GM18520 (cell line): ENCODE measurements at regions not wholly inside any gene's neighbourhood (a gene's known extent, or its start where the extent isn't known, plus 50 kb on each side); places are given as distances from the start of the nearest gene placed in this dataset.
"Not testable (repeated sequence)": the region's sequence is repeated elsewhere in the genome, so short reads cannot be mapped to it uniquely, and the experiment has no call there.

ENCODE experiments used
- ATAC-seq: cut with Tn5 transposase; IDR thresholded peaks from one replicate; pipeline ENCODE4 v1.9.1; 2021; ENCODE audit not compliant: unreplicated experiment

DNA sequence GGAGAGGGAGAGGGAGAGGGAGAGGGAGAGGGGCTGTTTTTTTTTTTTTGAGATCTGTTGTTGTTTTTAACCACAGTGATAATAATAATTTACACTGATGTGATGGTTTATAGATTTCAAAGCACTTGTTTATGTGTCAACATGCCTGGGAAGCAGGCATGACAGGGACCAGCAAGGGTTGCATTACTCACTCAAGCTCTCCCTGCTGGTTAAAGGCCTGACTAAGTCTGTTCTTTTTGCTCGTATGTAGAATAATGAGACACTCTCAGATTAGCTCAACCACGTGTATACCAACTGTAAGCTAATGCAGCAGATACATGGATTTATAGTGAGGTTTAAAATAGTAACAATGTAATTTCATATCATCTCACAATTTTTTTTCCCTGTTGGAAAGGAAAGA, 134.6 kb upstream of the BOD1L1 start:
- no peak for ATAC-seq

DNA sequence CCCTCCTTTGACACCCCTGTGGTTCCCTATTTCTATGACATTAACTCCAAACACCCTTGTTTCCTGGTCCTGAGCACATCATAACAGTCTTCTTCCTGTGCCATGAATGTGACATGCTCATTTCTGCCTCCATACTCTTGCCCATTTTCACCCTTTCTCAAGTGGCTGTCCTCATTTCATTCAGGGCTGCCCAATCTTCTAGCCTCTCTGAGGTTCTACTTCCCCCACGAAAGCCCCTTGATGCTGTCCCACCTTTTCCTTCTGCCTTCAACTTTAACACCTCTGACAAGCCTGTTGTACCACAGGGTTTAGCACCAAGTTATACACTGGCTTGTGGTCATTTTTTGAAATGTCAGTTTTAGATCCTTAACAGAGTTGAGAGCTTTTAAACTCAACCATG, 136.2 kb upstream of the BOD1L1 start:
- ATAC-seq, result no peak

DNA sequence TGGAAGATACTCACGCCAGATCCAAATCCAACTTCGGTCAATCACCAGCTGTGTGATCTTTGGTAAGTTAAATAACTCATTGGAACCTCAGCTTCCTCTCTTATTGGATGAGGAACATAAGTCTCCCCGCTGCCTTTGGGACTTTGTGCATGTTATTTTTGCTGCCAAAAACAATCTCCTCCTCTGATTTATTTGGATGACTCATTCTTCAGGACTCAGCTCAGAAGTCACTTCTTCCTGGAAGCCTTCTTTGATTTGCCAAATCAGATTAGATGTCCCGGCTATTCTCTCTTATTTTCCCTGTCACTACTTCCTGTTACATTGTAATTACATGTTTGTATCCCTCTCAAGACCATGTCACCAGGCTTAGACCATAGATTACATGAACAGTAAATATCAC, 138.0 kb upstream of the BOD1L1 start:
- no peak for ATAC-seq

DNA sequence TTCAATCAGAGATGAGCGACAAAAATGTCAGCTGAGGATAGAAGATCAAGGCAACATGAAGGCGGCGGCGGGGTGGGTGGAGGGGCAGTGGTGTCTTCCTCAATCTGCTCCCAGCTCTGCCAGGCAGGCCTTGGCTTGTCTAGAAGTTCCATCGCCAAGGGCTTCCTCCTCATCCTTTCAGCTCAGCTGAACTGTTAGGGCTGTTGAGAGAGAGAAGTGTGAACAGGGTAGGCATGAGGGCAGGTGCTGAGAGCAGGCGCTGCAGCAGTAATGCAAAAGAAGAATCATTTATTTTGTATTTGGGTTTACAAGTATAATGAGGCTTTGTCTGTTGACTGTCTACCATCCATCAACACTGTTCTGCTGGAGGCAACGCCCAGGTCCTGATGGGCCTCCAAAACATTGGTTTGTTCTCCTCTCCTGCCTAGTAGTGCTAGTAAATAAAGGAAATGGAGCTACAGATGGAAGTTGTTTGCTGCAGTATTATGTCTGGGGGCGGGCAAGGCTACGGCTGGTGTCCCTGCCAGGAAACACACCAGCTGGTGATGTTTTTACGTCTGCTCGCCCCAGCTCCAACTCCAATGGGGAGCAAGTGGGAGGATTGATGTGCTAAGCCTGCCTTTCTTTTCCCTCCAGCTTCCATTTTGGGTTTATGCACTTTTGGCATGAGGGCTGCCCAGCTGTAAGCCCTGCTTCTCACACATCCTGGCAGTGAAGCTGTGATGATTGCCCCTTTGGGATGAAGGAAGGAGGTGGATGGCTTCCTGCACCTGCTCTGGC, 139.4 kb upstream of the BOD1L1 start:
- no peak for ATAC-seq

DNA sequence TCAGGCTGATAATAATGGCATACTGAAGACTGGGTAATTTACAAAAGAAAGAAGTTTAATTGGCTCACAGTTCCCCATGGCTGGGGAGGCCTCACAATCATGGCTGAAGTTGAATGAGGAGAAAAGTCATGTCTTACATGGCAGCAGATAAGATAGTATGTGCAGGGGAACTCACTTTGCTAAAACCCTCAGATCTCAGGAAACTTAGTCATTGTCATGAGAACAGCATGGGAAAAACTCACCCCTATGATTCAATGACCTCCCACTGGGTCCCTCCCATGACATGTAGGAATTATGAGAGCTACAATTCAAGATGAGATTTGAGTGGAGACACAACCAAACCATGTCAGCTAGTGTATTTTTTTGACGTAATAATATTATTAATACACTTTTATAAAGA, 149.8 kb upstream of the BOD1L1 start:
- ATAC-seq, result no peak

DNA sequence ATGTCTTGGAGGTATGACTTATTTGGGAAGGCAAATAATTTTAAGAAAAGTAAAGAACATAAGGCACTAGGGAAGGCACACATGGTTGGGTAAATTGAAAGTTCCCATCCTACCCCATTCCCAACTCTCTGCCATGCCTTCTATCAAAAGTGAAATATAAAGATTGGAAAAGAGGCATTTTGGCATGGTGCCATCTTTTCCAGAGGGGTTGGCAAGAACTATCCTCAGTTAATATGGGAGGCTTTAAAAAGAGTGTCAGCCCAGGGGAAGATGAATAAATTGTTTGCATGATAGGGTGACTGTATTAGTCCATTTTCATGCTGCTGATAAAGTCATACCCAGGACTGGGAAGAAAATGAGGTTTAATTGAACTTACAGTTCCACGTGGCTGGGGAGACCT, 150.8 kb upstream of the BOD1L1 start:
- no peak for ATAC-seq

DNA sequence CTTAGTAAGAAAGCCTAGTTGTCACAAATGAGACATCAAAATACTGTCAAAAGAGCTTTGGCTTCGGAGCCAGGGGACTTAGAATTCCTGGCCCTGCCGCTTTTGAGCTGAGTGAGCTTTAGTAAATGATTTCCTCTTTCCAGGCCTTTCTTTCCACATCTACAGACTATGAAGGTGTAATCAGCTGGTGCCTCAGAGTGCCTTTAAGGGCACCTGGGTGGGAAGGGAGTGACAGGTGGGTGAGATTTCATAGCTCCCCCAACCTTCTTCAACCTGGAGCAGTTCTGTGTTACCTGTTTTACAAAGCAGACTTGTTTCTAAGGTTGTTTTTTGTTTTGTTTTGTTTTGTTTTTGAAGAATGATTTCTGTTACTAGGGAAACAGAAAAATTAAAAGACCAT, 154.7 kb upstream of the BOD1L1 start:
- no peak for ATAC-seq

DNA sequence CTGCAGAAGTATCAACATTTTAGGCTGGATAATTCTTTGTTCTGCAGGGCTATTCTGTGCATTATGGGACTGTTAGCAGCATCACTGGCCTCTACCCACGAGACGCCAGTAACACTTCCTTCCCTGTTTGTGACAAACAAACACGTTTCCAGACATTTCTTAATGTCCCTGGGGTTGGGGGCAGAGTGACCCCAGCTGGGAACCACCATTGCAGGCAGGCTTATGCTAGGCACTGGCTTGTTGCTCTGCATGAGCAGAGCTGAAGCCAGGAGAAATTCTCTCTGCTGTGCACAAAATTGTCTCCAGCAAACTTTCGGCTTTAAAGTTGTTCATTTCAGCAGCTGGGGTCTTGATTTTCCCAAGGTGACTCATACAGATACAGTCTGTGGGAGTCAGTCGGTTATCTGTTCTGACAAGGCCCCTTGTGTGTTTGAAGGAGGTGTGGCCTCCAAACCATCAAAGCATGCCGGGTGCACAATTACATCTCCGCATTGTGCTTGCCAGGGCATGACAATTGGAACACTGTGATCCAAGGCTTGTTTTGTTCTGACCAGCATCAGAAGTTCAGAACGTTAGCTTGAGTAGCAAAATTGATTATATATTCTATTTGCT, 156.4 kb upstream of the BOD1L1 start:
- no peak for ATAC-seq

DNA sequence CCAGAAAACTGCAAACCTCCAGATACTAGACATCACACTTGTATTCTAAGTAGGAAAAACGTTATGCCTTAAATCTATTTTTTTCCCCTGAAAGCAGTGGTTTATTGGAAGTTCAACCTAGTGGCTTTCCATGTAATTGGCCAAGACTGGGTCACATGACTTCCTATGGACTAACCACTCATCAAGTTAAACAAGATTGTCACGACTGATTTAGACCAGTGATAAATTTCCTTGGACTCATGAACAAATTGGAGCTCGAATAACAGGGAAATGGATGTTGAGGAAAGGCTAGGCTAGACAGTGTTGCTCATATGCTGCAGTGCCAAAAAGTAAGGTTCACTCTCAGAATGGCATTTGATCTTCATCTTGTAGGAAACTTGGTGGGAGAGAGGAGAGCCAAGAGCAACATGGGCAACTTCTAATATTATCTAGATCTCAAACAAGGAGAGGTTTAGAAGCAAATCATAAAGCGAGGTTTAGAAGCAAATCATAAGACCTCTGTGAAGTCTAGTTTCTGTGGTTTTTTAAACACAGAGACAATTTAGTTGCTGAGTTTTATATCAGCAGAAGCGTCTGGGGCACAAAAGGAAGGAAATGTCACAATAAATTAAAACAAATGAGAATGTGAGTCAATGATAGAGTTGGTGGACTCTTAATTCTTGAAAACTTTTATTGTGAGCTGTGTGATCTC, 165.6 kb upstream of the BOD1L1 start:
- ATAC-seq, result no peak

DNA sequence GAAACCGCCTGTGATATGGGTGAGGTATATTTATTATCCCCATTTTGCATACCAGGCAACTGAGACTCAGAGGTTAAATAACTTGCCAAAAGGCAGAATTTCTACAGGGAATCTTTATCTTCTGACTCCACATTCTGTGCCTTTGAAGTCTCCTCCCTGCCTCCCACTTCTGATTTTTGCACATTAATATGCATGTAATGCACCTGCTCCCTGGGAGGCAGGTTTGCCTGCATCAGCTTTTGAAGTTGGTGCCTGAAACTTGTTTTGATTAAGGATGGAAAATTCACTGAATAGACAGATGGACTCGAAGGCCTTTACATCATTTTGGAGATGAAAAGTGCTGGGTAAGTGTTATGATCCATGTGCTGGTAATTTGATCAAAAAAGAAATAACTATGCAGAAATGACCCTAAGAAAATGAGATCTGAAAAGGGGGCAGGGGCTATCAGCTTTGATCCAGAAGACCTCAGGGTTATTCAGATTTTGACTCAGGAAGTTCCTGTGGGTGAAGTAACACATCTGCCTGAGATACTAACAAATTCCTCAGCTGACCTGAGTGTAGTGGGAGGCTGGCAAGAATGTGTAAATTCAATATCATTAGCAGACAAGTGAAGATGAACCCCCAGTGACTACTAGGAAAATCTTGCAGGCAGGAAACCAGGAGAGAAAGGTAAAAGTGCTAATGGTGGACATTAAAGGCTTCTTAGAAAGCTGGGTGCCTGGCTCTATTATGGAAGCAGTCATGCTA, 167.5 kb upstream of the BOD1L1 start:
- ATAC-seq, result no peak

DNA sequence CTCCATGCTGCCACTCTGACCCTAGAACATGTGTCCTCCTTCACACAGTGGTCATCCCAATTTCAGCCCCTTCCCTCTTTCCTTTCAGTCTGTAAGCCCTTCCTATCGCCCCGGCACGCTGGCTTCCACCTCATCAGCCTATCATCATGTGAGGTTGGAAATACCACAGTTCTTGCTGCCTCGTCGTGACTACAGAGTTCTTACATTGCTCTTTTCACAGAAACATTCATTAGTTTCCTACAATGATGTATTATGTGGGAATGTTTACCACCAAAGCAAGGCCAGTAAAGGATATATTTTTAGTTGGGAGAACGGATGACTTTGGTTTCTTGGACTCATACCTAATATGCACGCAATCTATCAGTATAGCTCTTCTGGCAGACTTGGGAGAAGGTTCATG, 169.5 kb upstream of the BOD1L1 start:
- no peak for ATAC-seq

DNA sequence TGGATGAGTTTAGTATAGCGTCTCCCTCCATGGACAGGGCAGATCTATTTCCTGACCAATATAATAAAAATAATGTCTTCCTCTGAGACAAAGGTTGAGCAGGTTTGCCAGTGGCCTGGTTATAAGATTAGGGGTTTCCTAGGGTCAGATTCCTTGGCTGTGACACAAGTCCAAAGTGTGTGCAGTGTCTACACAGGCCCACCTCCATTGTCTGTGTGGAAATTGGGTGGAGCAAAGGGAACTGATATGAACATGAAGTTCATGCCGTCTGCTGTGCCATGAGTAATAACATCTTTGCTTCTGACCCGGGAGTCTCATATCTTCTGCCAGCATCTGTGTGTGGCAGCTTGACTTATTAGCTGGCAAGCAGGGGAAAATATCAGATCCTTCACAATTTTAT, 187.7 kb upstream of the BOD1L1 start:
- no peak for ATAC-seq

DNA sequence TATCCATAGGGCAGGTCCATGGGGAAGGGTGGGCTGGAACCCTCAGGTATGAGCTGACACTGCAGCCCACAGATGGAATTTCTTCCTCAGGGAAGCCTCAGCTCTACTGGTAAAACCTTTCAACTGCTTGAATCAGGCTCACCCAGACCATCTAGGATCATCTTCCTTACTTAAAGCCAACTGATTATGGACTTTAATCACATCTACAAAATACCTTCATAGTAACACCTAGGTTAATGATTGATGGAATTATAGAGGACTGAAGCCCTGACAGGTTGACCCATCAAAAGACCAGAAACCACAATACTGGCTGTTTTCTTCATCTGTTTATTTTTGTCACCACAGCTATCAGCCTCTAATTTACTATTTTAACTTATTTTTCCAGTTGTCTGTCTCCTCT, 188.9 kb upstream of the BOD1L1 start:
- ATAC-seq, result no peak

DNA sequence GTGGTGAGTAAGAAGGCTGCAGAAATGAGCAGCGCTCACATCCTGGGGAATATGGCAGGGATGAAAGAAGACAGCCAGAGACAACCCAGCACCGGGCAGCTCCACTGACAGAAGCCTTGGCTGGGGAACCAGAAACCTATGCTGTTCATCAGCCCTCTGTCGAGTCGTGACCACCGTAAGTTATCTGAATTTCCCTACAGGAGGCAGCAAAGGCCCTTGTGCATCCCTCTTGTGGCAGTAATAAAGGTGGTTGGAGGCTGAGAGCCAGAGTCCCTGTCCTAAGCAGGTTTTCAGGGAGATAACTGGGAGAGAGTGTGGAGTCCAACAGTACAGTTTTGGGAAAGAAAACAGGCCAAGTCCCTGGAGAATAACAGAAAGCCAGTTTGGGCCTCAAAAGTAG, 194.0 kb upstream of the BOD1L1 start:
- ATAC-seq, result no peak

DNA sequence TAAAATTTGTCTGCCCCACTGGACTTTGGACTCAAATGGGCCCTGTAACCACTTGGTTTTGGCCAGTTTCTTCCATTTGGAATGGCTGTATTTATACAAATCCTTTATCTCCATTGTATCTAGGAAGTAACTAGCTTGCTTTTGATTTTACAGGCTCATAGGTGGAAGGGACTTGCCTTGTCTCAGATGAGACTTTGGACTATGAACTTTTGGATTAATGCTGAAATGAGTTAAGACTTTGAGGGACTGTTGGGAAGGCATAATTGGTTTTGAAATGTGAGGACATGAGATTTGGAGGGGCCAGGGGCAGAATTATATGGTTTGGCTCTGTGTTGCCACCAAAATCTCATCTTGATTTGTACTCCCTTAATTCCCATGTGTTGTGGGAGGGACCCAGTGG, 198.3 kb upstream of the BOD1L1 start:
- not testable (repeated sequence) for ATAC-seq

DNA sequence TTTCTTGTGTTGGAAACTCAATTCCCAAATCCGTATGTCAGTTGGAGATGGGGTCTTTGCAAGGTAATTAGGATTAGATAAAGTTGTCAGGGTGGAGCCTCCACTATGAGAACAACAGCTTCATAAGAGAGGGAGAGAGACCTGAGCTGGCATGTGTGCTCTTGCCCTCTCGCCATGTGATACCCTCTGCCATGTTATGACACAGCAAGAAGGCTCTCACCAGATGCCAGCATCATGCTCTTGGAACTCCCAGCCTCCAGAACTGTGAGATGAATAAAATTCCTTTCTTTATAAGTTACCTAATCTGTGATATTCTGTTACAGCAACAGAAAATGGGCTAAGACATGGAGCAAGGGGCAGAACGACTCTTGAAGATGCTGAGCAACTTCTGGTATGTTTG, 201.9 kb upstream of the BOD1L1 start:
- ATAC-seq, result no peak

DNA sequence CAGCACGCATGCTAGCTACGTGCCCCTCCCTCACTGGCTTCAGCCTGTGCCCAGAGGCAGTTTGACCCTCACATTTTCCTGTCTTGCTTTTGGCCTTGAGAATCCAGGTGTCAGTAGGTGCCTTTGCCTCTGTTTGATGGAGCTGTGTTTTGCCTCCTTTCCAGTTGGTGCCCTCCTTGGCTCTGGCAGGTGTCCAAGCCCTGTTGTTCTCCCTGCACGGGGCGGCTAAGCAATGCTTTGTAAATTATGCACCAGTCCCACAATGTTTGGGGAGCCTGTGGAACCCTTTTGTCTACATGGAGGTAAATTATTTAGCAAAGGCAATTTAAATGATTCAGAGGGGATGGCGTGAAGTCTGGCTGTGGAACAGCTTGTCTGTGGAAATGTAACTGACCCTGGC, 202.9 kb upstream of the BOD1L1 start:
- ATAC-seq, result no peak

DNA sequence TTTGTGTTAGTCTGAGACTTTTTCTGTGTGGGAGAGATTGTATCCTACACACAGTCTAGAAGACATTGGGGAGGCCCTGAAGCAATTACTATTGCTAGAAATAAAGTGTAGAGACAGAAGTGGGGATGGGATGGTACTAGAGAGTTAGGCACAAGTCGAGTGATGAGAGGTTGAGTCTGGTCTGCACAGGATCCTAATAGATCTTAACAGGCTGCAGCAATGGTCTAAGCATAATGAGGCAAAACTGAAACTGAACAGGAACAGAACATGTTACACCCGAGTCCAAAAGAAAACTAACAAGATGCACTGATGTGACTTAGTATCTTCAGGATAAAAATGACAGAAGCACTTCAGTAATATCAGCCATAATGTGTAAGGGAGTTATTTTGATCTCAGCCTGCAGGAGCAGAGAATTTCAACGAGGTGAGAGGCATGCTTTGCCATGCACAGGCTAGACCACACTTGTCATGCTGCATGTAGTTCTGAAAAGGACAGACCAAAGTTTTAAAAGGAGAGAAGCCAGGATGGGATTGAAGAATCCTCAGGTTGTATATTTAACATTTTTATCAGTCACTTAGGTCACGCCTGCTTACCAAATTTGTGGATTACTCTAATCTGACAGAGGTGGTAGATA, 205.8 kb upstream of the BOD1L1 start:
- ATAC-seq, result no peak

DNA sequence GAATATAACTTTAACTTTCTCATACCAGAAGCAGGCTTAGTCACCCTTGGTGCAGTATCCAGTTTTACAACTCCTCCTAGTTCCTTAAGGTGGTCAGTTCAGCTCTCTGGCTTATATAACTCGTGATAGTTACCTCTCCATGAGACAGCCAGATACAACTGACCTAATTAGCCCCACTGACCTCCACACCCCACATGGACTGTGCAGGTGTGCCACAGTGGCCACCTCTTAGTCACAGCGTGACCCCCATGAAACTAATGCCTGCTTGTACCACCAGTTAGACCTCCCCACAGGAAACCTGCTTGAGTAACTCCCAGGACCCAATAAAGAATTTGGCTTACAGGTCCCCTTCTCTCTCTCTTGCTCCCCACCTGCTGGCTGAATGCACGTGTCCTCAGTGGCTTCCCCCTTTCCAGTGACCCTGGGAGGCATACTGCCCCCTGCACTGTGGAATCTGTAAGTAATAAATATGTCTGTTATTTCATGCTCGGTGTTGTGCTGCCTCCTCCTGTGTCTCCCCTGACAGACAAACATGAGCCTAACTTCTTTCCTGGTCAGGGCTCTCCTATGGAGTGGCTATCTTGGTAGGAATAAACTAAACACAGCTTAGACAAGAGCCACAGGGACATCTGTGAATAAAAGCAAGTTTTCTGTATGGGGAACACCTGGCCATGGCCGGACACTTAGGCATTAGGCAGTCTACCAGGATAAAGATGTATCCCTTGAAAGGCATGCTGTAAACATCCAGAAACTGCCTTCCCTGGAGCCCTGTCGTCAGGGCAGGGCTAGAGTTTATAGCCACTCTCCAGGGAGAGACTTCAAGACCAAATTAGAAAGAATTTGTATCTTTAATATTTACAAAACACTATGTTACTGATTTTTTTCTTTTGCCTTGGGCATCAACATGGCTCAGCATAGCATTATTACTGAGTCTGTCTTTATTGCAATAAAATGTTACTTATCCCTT, 209.7 kb upstream of the BOD1L1 start:
- no peak for ATAC-seq
